NCI-H2029 (cell line): ENCODE measurements at regions not wholly inside any gene's neighbourhood (a gene's known extent, or its start where the extent isn't known, plus 50 kb on each side); places are given as distances from the start of the nearest gene placed in this dataset.
"Not testable (repeated sequence)": the region's sequence is repeated elsewhere in the genome, so short reads cannot be mapped to it uniquely, and the experiment has no call there.

Source experiments
- DNase-seq: peaks from one replicate; lab custom pipeline; 2025; lab: John Stamatoyannopoulos, UW

GRCh38 chr9:101977614-101978210 is 239.3 kb upstream of the GRIN3A start:
- DNase-seq, result peak; percentile 28

- DNase-seq, result no peak
These were observed 232.2 kb upstream of the GRIN3A start for GRCh38 chr9:101970609-101971008.

- DNase-seq, result no peak
These were observed 229.9 kb upstream of the GRIN3A start for GRCh38 chr9:101968392-101968791.

- DNase-seq, result no peak
These were observed 228.2 kb upstream of the GRIN3A start for GRCh38 chr9:101966691-101967090.

GRCh38 chr9:101957705-101958104 is 219.3 kb upstream of the GRIN3A start:
- no peak for DNase-seq

GRCh38 chr9:101951598-101951997 is 213.2 kb upstream of the GRIN3A start:
- DNase-seq, result no peak

- no peak for DNase-seq
These were observed 193.3 kb upstream of the GRIN3A start for GRCh38 chr9:101931756-101932155.

- no peak for DNase-seq
These were observed 192.3 kb upstream of the GRIN3A start for GRCh38 chr9:101930783-101931182.

- DNase-seq, result no peak
These were observed 187.1 kb upstream of the GRIN3A start for GRCh38 chr9:101925498-101925897.

GRCh38 chr9:101923451-101923850 is 185.0 kb upstream of the GRIN3A start:
- DNase-seq, result no peak

GRCh38 chr9:101916948-101917347 is 178.5 kb upstream of the GRIN3A start:
- DNase-seq, result not testable (repeated sequence)

GRCh38 chr9:101915482-101915881 is 177.0 kb upstream of the GRIN3A start:
- DNase-seq, result no peak

GRCh38 chr9:101912698-101913097 is 174.3 kb upstream of the GRIN3A start:
- no peak for DNase-seq

GRCh38 chr9:101907466-101907865 is 169.0 kb upstream of the GRIN3A start:
- DNase-seq, result no peak

- no peak for DNase-seq
These were observed 166.4 kb upstream of the GRIN3A start for GRCh38 chr9:101904845-101905244.

GRCh38 chr9:101902051-101902450 is 163.6 kb upstream of the GRIN3A start:
- no peak for DNase-seq

- no peak for DNase-seq
These were observed 158.7 kb upstream of the GRIN3A start for GRCh38 chr9:101897196-101897595.

- DNase-seq, result no peak
These were observed 155.5 kb upstream of the GRIN3A start for GRCh38 chr9:101893661-101894646.

GRCh38 chr9:101881508-101881907 is 143.1 kb upstream of the GRIN3A start:
- DNase-seq, result no peak

- no peak for DNase-seq
These were observed 142.4 kb upstream of the GRIN3A start for GRCh38 chr9:101880846-101881245.

- DNase-seq, result no peak
These were observed 140.3 kb upstream of the GRIN3A start for GRCh38 chr9:101878734-101879133.

- no peak for DNase-seq
These were observed 139.0 kb upstream of the GRIN3A start for GRCh38 chr9:101877439-101877838.

GRCh38 chr9:101861472-101861871 is 123.0 kb upstream of the GRIN3A start:
- DNase-seq, result no peak
